T-helper 1 cell (primary cell): ENCODE measurements at regions not wholly inside any gene's neighbourhood (a gene's known extent, or its start where the extent isn't known, plus 50 kb on each side); places are given as distances from the start of the nearest gene placed in this dataset.
"Not testable (repeated sequence)": the region's sequence is repeated elsewhere in the genome, so short reads cannot be mapped to it uniquely, and the experiment has no call there.

Experiments
- DNase-seq, 5 donors: peaks; one replicate each; pipeline ENCODE4 v3.0.0-alpha.2; 2012 to 2020

DNA sequence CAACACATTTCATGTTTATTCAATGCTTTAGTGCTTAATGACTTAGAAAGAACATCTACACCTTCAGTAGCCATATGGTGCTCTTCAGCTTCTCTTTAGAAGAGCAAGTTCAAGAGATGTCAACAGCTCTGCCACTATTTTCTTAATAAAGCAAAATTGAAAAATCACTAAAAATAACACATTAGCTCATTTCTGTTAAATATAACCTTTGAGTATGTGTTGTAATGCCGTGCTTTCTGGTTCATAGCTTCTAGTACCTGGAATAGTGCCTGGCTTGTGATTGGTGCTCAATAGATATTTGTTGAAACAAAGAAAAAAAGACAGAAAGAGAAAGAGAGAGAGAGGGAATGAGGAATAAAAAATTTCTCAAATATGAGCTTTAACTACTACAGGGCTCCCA lies 349.8 kb upstream of the SPRED2 start:
- DNase-seq = no peak

DNA sequence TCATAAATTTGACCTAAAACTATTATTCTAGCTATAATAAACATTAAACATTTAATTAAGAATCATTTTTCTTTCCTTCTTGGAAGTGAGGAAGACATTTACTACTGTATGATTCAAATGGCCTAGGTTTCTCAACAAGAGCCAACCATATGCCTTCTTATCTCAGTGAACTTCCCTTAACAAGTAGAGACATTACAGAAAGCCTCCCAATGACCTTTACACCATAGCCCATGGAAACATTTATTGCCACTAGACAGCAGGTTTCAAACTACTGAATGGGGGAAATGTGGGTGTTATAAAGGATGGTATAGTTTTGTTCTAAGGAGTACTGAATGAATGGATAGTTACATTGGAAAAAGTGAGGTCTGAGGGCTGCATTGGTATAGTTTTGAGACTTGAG lies 349.4 kb upstream of the SPRED2 start:
- no peak for DNase-seq

- no peak for DNase-seq
These were observed 346.6 kb upstream of the SPRED2 start for GRCh38 chr2:65779021-65779420.

- DNase-seq = no peak
These were observed 345.7 kb upstream of the SPRED2 start for GRCh38 chr2:65778137-65778536.

- no peak for DNase-seq
These were observed 343.4 kb upstream of the SPRED2 start for GRCh38 chr2:65775839-65776238.

GRCh38 chr2:65767946-65768345 lies 335.5 kb upstream of the SPRED2 start:
- DNase-seq = no peak

DNA sequence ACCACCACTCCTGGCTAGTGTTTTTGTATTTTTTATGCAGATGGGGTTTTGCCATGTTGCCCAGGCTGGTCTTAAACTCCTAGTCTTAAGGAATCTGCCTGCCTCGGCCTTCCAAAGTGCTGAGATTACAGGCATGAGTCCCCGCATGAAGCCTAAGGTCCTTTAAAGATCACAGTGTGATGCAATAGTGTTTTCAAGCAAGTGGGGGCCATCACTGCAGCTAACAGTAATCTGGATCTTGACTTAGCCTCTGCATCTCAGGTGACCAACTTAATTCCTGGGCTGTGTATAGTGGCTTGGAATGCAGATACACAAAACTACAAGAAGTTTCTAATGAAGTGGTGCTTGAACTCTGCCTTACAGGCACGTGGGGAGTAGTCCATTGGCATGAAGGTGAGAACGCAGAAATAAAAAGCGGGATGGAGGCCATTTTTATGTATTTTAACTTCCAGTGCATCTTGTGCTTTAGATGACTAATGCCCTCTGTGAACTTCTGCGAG lies 334.4 kb upstream of the SPRED2 start:
- no peak for DNase-seq

DNA sequence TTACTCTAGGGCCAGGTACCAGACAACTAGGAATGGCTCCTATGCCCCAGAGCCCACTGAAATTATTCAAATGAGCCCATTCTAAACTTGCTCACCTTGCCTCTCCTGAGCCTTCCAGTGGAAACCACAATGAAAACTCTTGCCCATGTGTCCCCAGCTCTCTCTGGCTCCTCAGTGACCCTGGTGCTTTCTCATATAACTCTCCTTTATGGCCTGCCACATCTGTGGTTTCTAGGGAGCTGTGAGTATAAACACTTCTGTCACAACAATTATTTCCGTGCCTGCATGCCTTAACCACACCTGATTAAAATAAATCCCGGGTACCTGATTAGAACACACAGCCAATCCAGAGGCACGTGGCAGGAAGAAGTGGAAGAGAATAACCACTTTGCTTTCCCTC lies 333.0 kb upstream of the SPRED2 start:
- no peak for DNase-seq

DNA sequence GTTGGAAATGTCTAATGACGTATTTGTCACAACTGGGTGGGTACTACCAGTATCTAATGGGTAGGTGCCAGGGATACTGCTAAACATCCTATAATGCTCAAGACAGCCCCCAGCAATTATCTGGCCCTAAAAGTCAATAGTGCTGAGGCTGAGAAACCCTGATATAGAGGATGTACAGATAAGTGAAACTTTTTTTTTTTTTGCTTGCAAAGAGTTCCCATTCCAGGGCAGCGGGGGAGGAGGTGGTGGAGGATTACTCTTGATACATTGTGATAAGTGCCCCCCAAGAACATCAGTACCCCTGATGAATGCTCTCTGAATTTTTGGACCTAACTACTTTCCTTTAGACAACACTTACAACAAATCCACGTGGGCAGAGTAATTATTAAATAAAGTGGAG lies 329.7 kb upstream of the SPRED2 start:
- DNase-seq = no peak

GRCh38 chr2:65754219-65754618 lies 321.8 kb upstream of the SPRED2 start:
- no peak for DNase-seq

DNA sequence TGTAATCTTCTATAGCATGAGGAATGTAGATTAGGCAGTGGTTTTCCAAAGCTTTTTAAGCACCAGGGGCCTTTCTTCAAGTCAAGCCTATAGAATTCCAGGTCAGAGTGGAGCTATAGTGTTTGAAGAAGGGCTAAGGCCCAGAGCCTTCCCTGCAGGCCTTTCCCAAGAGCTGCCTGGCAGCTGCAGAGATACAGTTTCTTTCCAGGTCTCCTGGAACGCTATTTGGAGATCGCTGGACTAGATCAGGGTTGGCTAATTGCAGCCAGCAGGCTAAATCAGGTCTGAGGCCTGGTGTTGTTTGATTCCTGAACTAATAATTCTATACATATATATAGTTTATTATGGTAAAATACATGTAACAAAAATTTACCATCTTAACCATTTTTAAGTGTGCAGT lies 319.0 kb upstream of the SPRED2 start:
- no peak for DNase-seq

DNA sequence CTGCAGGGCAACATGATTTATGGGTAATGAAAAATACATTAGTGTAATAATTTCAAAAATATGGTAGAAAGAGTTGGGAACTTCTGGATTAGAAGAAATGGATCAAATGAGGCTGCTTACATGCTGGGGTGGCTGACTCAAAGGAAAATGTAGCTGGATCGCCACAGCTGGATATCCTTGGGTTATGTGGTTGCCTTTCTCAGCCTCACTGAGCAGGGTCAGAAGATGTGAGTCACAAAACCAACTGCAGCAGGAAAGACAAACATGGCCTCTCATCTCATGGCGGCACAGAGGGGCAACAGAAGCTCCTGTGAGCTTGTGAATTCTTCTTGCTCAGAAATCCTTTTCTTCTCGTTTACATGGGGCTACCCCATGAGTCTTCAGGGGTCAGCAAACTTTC lies 317.1 kb upstream of the SPRED2 start:
- no peak for DNase-seq

- not testable (repeated sequence) for DNase-seq
These were observed 315.5 kb upstream of the SPRED2 start for GRCh38 chr2:65747875-65748274.

- DNase-seq = no peak
These were observed 314.7 kb upstream of the SPRED2 start for GRCh38 chr2:65746931-65747675.

DNA sequence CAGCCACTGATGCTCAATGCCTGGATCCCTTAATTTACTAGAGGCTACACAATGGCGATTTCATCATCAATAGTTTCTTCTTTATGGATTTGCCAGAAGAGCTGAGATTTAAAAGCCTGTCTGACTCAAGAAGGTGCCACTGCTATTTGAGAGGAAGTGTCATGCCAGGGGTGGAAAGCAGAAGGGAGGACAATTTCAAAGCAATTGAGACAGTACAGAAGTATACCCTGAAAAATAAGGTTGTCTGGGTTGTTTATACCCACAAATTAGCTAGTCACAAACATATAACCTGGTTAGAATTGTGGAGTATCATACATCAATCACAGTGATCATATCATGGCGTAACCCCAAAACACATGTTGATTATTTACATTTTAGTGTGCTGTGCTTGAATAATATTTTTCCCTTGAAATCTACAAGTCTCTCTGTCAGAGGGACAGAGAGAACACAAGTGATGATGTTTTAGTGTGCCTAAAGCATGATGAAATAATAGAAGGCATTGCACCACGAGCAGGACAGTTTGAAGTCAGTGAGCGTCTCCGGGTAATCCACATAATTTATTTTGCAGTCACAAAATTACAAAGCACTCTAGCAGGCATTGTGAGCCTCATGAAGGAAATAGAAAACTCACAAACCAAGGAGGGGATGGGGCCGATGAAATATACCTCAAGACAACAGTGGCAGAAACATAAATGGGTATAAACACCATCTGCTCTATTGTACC lies 312.2 kb upstream of the SPRED2 start:
- DNase-seq = no peak

DNA sequence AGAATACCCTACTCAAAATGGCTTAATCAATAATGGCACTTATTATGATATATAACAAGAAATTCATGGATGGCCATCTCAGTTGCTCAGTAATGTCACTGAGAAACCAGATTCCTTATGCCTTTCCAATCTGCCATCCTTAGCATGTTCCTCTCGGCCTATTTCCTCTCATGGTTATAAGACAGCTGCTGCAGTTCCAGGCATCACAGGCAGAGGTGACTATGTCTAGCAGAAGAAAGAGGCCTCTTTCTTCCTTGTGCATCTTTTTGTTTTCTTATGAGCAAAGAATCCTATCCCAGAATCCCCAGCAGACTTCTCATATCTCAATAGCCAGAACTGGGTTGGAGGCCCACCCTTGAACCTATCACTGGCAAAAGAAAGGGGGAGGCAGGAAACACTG lies 310.6 kb upstream of the SPRED2 start:
- no peak for DNase-seq

DNA sequence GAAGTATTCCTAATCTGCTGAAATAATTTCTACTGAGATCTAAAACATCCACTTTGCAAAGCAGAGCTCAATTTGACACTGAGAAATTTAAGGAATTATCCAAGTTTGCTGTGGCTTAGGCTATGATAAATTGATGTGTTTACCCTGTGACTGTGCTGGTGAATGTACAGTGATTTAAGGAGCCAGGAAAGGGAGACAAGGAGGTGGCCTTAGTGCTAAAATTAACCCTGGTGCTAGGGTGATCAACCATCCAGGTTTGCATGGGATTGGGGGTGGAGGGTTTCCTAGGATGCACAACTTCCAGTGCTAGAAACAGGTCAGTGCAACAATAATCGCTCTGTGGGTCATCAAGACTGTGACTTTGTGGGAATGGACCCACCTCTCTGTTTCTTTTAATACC lies 307.5 kb upstream of the SPRED2 start:
- DNase-seq = no peak

DNA sequence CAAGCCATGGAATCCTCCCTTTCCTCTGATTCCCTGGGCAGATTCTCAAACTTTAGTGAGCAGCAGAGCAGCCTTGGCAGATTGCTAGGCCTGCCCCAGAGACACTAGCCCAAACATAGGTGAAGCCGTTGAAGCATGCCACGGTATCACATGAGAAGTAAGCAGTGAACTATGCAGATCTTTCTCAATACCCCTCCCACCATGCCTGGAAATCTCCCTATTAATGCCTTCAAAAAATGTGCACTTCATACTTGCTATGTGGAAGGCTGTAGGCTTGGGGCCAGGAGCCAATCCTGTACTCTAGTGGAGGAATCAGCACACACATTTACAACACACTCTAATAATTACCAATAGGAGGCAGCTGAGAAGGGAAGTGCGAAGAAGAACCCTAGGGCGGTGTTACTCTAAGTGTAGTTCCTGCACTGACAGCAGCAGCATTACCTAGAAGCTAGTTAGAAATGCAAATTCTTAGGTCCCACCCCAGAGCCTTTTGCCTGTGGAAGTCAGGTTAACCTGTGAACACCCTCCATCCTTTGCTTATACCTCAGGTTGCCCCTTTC lies 305.1 kb upstream of the SPRED2 start:
- no peak for DNase-seq

DNA sequence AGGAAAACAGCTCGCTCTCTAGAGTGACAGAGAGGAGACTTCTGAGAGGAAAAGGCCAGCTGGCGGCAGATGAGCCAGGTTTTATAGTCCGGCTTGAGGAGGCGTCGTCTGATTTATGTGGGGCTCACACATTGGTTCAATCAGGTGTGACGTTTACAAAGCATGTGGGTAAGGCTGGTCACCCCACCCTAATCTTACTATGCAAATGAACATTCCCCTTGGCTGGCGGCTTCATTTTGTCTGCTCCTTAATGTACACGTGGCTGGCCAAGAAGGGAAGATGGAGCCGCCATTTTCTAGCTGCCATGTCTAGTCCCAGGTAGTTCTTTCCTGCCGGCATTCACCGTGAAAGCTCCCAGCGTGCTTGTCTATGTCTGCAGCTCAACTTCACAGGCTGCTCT lies 299.1 kb upstream of the SPRED2 start:
- no peak for DNase-seq

DNA sequence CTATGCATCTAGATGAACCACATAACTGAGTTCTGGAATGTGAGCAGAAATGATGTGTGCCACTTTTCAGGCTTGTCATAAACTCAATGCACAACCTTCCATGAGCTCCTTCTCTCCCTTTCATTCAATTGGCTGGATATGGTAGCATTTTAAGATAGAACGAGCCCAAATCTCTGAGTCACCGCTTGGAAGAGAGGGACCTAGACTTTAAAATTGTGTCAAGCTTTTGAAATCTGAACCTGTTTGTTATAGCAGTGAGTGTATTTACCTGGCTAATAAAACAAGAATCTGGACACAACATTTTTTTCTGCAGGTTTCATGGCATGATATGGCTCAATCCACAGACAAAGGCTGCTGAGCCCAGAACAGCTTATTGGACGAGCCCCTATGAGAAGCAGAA lies 297.8 kb upstream of the SPRED2 start:
- DNase-seq = no peak

DNA sequence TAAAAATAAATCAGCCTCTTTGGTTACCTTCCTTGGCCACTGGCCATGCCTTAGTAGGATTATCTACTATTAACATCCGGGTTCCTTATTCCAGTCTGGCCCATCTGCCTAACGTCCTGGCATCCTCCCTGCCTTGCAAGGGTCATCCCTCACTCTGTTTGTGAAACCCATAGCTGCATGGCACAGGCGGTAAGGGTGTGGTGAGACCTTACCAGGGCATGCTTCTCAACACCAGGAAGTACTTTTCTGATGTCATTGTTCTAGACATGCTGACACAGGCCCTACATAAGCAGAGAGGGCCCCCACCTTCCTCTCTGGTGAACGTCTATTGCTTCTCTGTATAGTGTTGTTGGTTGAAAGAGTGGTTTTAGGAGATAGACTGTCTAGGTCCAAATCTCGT lies 296.8 kb upstream of the SPRED2 start:
- DNase-seq = no peak

GRCh38 chr2:65728477-65729180 lies 296.2 kb upstream of the SPRED2 start:
- no peak for DNase-seq

GRCh38 chr2:65727816-65728215 lies 295.4 kb upstream of the SPRED2 start:
- no peak for DNase-seq
